HFF-Myc (cell line): ENCODE measurements at regions not wholly inside any gene's neighbourhood (a gene's known extent, or its start where the extent isn't known, plus 50 kb on each side); places are given as distances from the start of the nearest gene placed in this dataset.

Source experiments
- DNase-seq: peaks from one replicate; pipeline ENCODE4 v3.0.0-alpha.2; 2011; ENCODE audit warnings: low read depth; ENCODE audit errors: extremely low read depth
- H3K4me3 ChIP-seq: replicated peaks from 2 replicates; pipeline ENCODE4 v1.5.1; 2011; ENCODE audit warnings: low read depth, mild to moderate bottlenecking, control low read depth, low read length
- CTCF ChIP-seq: IDR thresholded peaks from 2 replicates; pipeline ENCODE4 v1.5.1; 2012; ENCODE audit warnings: mild to moderate bottlenecking, low read depth, low read length, control low read depth; ENCODE audit errors: missing control alignments

- DNase-seq, result no peak
- no peak for TF ChIP-seq CTCF
- no peak overlapping the region for H3K4me3 ChIP-seq
These were observed 179.6 kb upstream of the PDGFD start for GRCh38 chr11:104343578-104343977.

GRCh38 chr11:104340590-104340989, 176.6 kb upstream of the PDGFD start:
- H3K4me3 ChIP-seq, result no peak overlapping the region
- DNase-seq, result no peak
- no peak for TF ChIP-seq CTCF

- H3K4me3 ChIP-seq, result no peak overlapping the region
- no peak for DNase-seq
- no peak for TF ChIP-seq CTCF
These were observed 175.5 kb upstream of the PDGFD start for GRCh38 chr11:104339380-104339831.

GRCh38 chr11:104338186-104338585, 174.2 kb upstream of the PDGFD start:
- DNase-seq, result no peak
- H3K4me3 ChIP-seq, result no peak overlapping the region
- TF ChIP-seq CTCF, result no peak

GRCh38 chr11:104337273-104337672, 173.3 kb upstream of the PDGFD start:
- no peak for DNase-seq
- TF ChIP-seq CTCF, result no peak
- no peak overlapping the region for H3K4me3 ChIP-seq

- no peak overlapping the region for H3K4me3 ChIP-seq
- TF ChIP-seq CTCF, result peak; percentile 47
- DNase-seq, result no peak
These were observed 170.0 kb upstream of the PDGFD start for GRCh38 chr11:104333977-104334376.

- no peak overlapping the region for H3K4me3 ChIP-seq
- no peak for DNase-seq
- peak; percentile 37 for TF ChIP-seq CTCF
These were observed 168.2 kb upstream of the PDGFD start for GRCh38 chr11:104332110-104332509.
